Endothelial cell of umbilical vein (primary cell): ENCODE measurements at regions not wholly inside any gene's neighbourhood (a gene's known extent, or its start where the extent isn't known, plus 50 kb on each side); places are given as distances from the start of the nearest gene placed in this dataset.

Experiments
- BruUV-seq: library from RNA; stranded (reverse); fragments of 400-500 nt; replicated peaks from 2 replicates; lab custom pipeline; 2021; lab: Mats Ljungman, UMichigan
- CTCF ChIA-PET: fragments of 300-600, 350-600 bp; sonication (Branson Sonifier 250); formaldehyde crosslinking; loops from one replicate; lab custom pipeline; 2021; ENCODE audit warnings: antibody characterized with exemption, inconsistent platforms; lab: Charles Lee
- POLR2A ChIA-PET: fragments of 300-600, 350-600 bp; sonication (Branson Sonifier 250); formaldehyde crosslinking; loops from one replicate; lab custom pipeline; 2021; ENCODE audit warnings: antibody characterized with exemption, inconsistent platforms; lab: Charles Lee
- DNase-seq: peaks from one replicate; pipeline ENCODE4 v3.0.0-alpha.2; 2011; ENCODE audit warnings: low read depth, low spot score
- FAIRE-seq: peaks from 2 replicates; lab custom pipeline; 2011; peaks lifted over from hg19 to GRCh38; lab: Jason Lieb, UNC
- H2AFZ ChIP-seq: 2 replicates; pipeline ENCODE4 v1.6.0; 2012; ENCODE audit warnings: low read depth, low read length, control low read depth, inconsistent platforms
- H3K27ac ChIP-seq: 2 replicates; pipeline ENCODE4 v1.5.1; 2011; ENCODE audit warnings: low read depth, mild to moderate bottlenecking, control low read depth, low read length, moderate library complexity; ENCODE audit not compliant: insufficient read depth
- H3K27me3 ChIP-seq, 2 experiments: 2 replicates each; pipeline versions ENCODE4 v1.6.0 to v1.6.1; 2011; ENCODE audit warnings: low read length in 2 of 2, mixed read lengths in 1 of 2; ENCODE audit not compliant: control insufficient read depth in 2 of 2, insufficient read depth in 2 of 2
- H3K36me3 ChIP-seq, 2 experiments: 2 replicates in 1 of 2; 3 replicates in 1 of 2; pipeline ENCODE4 v1.5.1; 2011; ENCODE audit warnings: low read length in 2 of 2, mild to moderate bottlenecking in 1 of 2, moderate library complexity in 1 of 2; ENCODE audit not compliant: control insufficient read depth in 2 of 2, insufficient read depth in 2 of 2; ENCODE audit errors: extremely low read depth in 1 of 2
- H3K4me1 ChIP-seq: 3 replicates; pipeline ENCODE4 v1.5.1; 2011; ENCODE audit warnings: mild to moderate bottlenecking, low read length; ENCODE audit not compliant: control insufficient read depth, insufficient read depth; ENCODE audit errors: extremely low read depth
- H3K4me2 ChIP-seq: 2 replicates; pipeline ENCODE4 v1.6.1; 2011; ENCODE audit warnings: low read length, control low read depth, mixed read lengths; ENCODE audit not compliant: insufficient read depth
- H3K4me3 ChIP-seq, 3 experiments: fragments of 200-600 bp in 1 of 3; sonication (generic), shearing (Covaris generic) in 1 of 3; replicated peaks in 1 of 3; 2 replicates each; pipeline ENCODE4 v1.5.1; 2011 to 2016; ENCODE audit warnings: control low read depth in 3 of 3, low read length in 3 of 3, mild to moderate bottlenecking in 2 of 3, inconsistent platforms in 1 of 3, low read depth in 1 of 3, moderate library complexity in 1 of 3; ENCODE audit not compliant: insufficient read depth in 1 of 3
- H3K79me2 ChIP-seq: 2 replicates; pipeline ENCODE4 v1.6.0; 2012; ENCODE audit warnings: low read length, inconsistent platforms; ENCODE audit not compliant: control insufficient read depth, insufficient read depth
- H3K9ac ChIP-seq: replicated peaks from 2 replicates; pipeline ENCODE3; 2011; ENCODE audit warnings: low read length, control low read depth; ENCODE audit not compliant: insufficient read depth; ENCODE audit errors: extremely low read depth
- H3K9me1 ChIP-seq: replicated peaks from 3 replicates; pipeline ENCODE4 v1.6.0; 2011; ENCODE audit warnings: mild to moderate bottlenecking, low read length; ENCODE audit not compliant: control insufficient read depth, insufficient read depth; ENCODE audit errors: extremely low read depth
- H3K9me3 ChIP-seq: replicated peaks from 2 replicates; pipeline ENCODE4 v1.5.1; 2012; ENCODE audit warnings: low read length, inconsistent platforms; ENCODE audit not compliant: control insufficient read depth, insufficient read depth
- H4K20me1 ChIP-seq: replicated peaks from 2 replicates; pipeline ENCODE3; 2011; ENCODE audit warnings: mild to moderate bottlenecking, low read length; ENCODE audit not compliant: control insufficient read depth, insufficient read depth; ENCODE audit errors: extremely low read depth
- EZH2 ChIP-seq: IDR thresholded peaks from 2 replicates; pipeline ENCODE4 v1.6.1; 2012; ENCODE audit warnings: borderline replicate concordance, low read depth, mild to moderate bottlenecking, moderate library complexity, low read length, inconsistent platforms; ENCODE audit not compliant: severe bottlenecking
- FOS ChIP-seq: IDR thresholded peaks from 2 replicates; pipeline ENCODE4 v1.6.1; 2011; ENCODE audit warnings: mild to moderate bottlenecking, low read length, moderate library complexity, borderline replicate concordance; ENCODE audit not compliant: insufficient read depth
- GATA2 ChIP-seq: IDR thresholded peaks from 2 replicates; pipeline ENCODE4 v1.7.0; 2011; ENCODE audit warnings: low read depth, mild to moderate bottlenecking, moderate library complexity, mixed read lengths, low read length; ENCODE audit not compliant: insufficient read length, insufficient read depth
- JUN ChIP-seq: IDR thresholded peaks from 2 replicates; pipeline ENCODE4 v1.6.1; 2011; ENCODE audit warnings: borderline replicate concordance, low read depth; ENCODE audit not compliant: insufficient read length, insufficient read depth
- MYC ChIP-seq: IDR thresholded peaks from one replicate; pipeline ENCODE4 v1.6.1; 2011; ENCODE audit warnings: mild to moderate bottlenecking, low read depth, low read length
- POLR2A ChIP-seq: IDR thresholded peaks from 2 replicates; pipeline ENCODE4 v1.6.1; 2012; ENCODE audit warnings: low read depth, mild to moderate bottlenecking, control low read depth, low read length
- POLR2AphosphoS5 ChIP-seq: IDR thresholded peaks from 2 replicates; pipeline ENCODE4 v1.6.1; 2012; ENCODE audit warnings: low read depth, mild to moderate bottlenecking, control low read depth, low read length, moderate library complexity; ENCODE audit not compliant: insufficient read depth
- dilution Hi-C: fragments of 300-500 bp; cut with MboI; formaldehyde crosslinking; loops from one replicate; pipeline ENCODE4 v1.15.0; 2019; ENCODE audit warnings: low sequenced_read_pairs; ENCODE audit not compliant: extremely low pct_ligation_motif_present
- intact Hi-C: fragments of 100-400 bp; cut with micrococcal nuclease; formaldehyde crosslinking; loops from one replicate; pipeline ENCODE4 v1.10.0; 2022
- TF ChIP-seq, protein P1 (sequence below): IDR thresholded peaks from 2 replicates; pipeline ENCODE4 v1.6.1; 2011; ENCODE audit not compliant: insufficient read depth, insufficient read length
- TF ChIP-seq, protein P2 (sequence below), 2 donors: IDR thresholded peaks; 1 replicate in 1 of 2; 2 replicates in 1 of 2; pipeline ENCODE4 v1.5.1; 2011; ENCODE audit warnings: low read length in 2 of 2, mild to moderate bottlenecking in 2 of 2, moderate library complexity in 2 of 2, control low read depth in 1 of 2, inconsistent platforms in 1 of 2, low read depth in 1 of 2; ENCODE audit not compliant: insufficient read depth in 1 of 2; ENCODE audit errors: extremely low read depth in 1 of 2

DNA sequence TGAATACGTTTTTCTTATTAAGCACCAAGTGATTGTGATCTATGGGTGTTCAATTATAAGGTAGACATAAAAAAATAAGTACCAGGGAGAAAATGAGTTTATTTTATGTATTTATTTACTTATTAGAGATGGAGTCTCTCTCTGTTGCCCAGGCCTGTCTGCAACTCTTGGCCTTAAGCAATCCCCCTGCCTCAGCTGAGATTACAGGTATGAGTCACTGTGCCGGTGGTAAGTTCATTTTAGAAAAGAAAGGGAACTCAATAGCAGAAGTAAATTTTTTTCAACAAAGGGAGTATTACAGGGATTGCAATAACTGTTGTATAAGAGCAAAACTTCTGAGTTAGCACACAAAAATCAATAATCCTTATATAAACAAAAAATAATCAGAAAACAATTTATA is 98.7 kb upstream of the FUT9 start:
- dilution Hi-C loops (no loop called here), intact Hi-C loops (no loop called here)
- no peak for FAIRE-seq
- Histone ChIP-seq H3K4me3 (no peak overlapping the region), H2AFZ (no peak overlapping the region), H3K9ac (no peak overlapping the region), H3K36me3 (no peaks in the 10 kb centered on the region), H3K9me1 (no peaks in the 10 kb centered on the region), H3K27me3 (no peaks in the 10 kb centered on the region), H3K79me2 (no peaks in the 10 kb centered on the region), H4K20me1 (no peaks in the 10 kb centered on the region), H3K9me3 (peaks cover 4% of the 10 kb centered on the region), H3K27ac (no peak overlapping the region), H3K4me2 (no peak overlapping the region), H3K4me1 (no peaks in the 10 kb centered on the region)
- no peak for DNase-seq
- BruUV-seq: no TSS peak
- POLR2A ChIA-PET: no interaction called here
- CTCF ChIA-PET: no interaction called here
- TF ChIP-seq POLR2AphosphoS5 (no peak), POLR2A (no peak), EZH2 (no peak), MYC (no peak), FOS (no peak), JUN (no peak), GATA2 (no peak)
- TF ChIP-seq, protein P1, sequence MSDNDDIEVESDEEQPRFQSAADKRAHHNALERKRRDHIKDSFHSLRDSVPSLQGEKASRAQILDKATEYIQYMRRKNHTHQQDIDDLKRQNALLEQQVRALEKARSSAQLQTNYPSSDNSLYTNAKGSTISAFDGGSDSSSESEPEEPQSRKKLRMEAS: no peak
- TF ChIP-seq, protein P2, sequence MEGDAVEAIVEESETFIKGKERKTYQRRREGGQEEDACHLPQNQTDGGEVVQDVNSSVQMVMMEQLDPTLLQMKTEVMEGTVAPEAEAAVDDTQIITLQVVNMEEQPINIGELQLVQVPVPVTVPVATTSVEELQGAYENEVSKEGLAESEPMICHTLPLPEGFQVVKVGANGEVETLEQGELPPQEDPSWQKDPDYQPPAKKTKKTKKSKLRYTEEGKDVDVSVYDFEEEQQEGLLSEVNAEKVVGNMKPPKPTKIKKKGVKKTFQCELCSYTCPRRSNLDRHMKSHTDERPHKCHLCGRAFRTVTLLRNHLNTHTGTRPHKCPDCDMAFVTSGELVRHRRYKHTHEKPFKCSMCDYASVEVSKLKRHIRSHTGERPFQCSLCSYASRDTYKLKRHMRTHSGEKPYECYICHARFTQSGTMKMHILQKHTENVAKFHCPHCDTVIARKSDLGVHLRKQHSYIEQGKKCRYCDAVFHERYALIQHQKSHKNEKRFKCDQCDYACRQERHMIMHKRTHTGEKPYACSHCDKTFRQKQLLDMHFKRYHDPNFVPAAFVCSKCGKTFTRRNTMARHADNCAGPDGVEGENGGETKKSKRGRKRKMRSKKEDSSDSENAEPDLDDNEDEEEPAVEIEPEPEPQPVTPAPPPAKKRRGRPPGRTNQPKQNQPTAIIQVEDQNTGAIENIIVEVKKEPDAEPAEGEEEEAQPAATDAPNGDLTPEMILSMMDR (IDR thresholded peaks at IDR 0.05; ENCODE audit: extremely low read depth in 1 of 2, insufficient read depth in 1 of 2, low read depth in 1 of 2, low read length in 2 of 2): no peak
